Neural cell (in vitro differentiated cells): ENCODE measurements at regions not wholly inside any gene's neighbourhood (a gene's known extent, or its start where the extent isn't known, plus 50 kb on each side); places are given as distances from the start of the nearest gene placed in this dataset.

ENCODE experiments used
- H2AFZ ChIP-seq: fragments of 200-600, 300-800 bp; sonication (generic), shearing (Covaris generic); 2 replicates; pipeline ENCODE4 v1.6.0; 2014; ENCODE audit warnings: low read depth, mild to moderate bottlenecking, antibody characterized with exemption, low read length, moderate library complexity
- H3F3A ChIP-seq: fragments of 200-600 bp; shearing (Covaris generic); 2 replicates; pipeline ENCODE4 v1.6.1; 2016; ENCODE audit warnings: mild to moderate bottlenecking, moderate library complexity, mixed read lengths, antibody characterized with exemption, low read length; ENCODE audit not compliant: insufficient read depth, poor library complexity, severe bottlenecking
- H3K27ac ChIP-seq: fragments of 200-600, 300-800 bp; sonication (generic), shearing (Covaris generic); 2 replicates; pipeline ENCODE4 v1.5.1; 2014; ENCODE audit warnings: mild to moderate bottlenecking, low read length, moderate library complexity
- H3K27me3 ChIP-seq: fragments of 300-800, 200-600 bp; sonication (generic), shearing (Covaris generic); 2 replicates; pipeline ENCODE4 v1.6.0; 2014; ENCODE audit warnings: mild to moderate bottlenecking, low read depth, low read length, moderate library complexity; ENCODE audit not compliant: insufficient read depth
- H3K36me3 ChIP-seq: fragments of 300-800, 200-600 bp; sonication (generic), shearing (Covaris generic); 2 replicates; pipeline ENCODE4 v1.5.1; 2014; ENCODE audit warnings: mild to moderate bottlenecking, antibody characterized with exemption, low read length, moderate library complexity; ENCODE audit not compliant: insufficient read depth
- H3K4me2 ChIP-seq: fragments of 300-800, 200-600 bp; sonication (generic), shearing (Covaris generic); 2 replicates; pipeline ENCODE4 v1.6.0; 2014; ENCODE audit warnings: mild to moderate bottlenecking, low read length
- H3K4me3 ChIP-seq: fragments of 300-800, 200-600 bp; sonication (generic), shearing (Covaris generic); 2 replicates; pipeline ENCODE4 v1.5.1; 2014; ENCODE audit warnings: mild to moderate bottlenecking, low read length, moderate library complexity
- H3K79me2 ChIP-seq: fragments of 200-600 bp; shearing (Covaris generic); replicated peaks from 2 replicates; pipeline ENCODE4 v1.6.0; 2014; ENCODE audit warnings: mild to moderate bottlenecking, low read length, moderate library complexity; ENCODE audit not compliant: insufficient read depth
- H3K9ac ChIP-seq: fragments of 300-800, 200-600 bp; sonication (generic), shearing (Covaris generic); 2 replicates; pipeline ENCODE4 v1.6.1; 2016; ENCODE audit warnings: mild to moderate bottlenecking, low read length, mixed read lengths
- H3K9me2 ChIP-seq: fragments of 200-600 bp; shearing (Covaris generic); 2 replicates; pipeline ENCODE4 v1.6.1; 2016; ENCODE audit warnings: mild to moderate bottlenecking, low read length, mixed read lengths; ENCODE audit not compliant: insufficient read depth
- H3K9me3 ChIP-seq: fragments of 200-600, 300-800 bp; sonication (generic), shearing (Covaris generic); 2 replicates; pipeline ENCODE4 v1.6.1; 2016; ENCODE audit warnings: mild to moderate bottlenecking, mixed run types, low read length, moderate library complexity, mixed read lengths
- H4K20me1 ChIP-seq: fragments of 200-600 bp; shearing (Covaris generic); 2 replicates; pipeline ENCODE4 v1.6.1; 2016; ENCODE audit warnings: mild to moderate bottlenecking, mixed run types; ENCODE audit not compliant: insufficient read depth
- EP300 ChIP-seq: fragments of 450-650 bp; conservative IDR thresholded peaks from 2 replicates; pipeline ENCODE4 v1.6.1; 2014; ENCODE audit warnings: antibody characterized with exemption, mild to moderate bottlenecking, moderate library complexity; ENCODE audit not compliant: poor library complexity, severe bottlenecking
- EZH2 ChIP-seq: fragments of 200-600, 300-800 bp; shearing (Covaris generic), sonication (generic); IDR thresholded peaks from 2 replicates; pipeline ENCODE4 v1.6.1; 2014; ENCODE audit warnings: antibody characterized with exemption, low read length, borderline replicate concordance, mild to moderate bottlenecking; ENCODE audit not compliant: insufficient read depth, poor library complexity, severe bottlenecking
- MXI1 ChIP-seq: fragments of 450-650 bp; conservative IDR thresholded peaks from 2 replicates; pipeline ENCODE4 v1.6.1; 2014; ENCODE audit warnings: antibody characterized with exemption, mild to moderate bottlenecking; ENCODE audit not compliant: poor library complexity, severe bottlenecking
- POLR2AphosphoS5 ChIP-seq: IDR thresholded peaks from 2 replicates; pipeline ENCODE4 v1.6.1; 2012
- RAD21 ChIP-seq: fragments of 450-650 bp; conservative IDR thresholded peaks from 2 replicates; pipeline ENCODE4 v1.6.1; 2014; ENCODE audit warnings: antibody characterized with exemption, mild to moderate bottlenecking, moderate library complexity
- SMC3 ChIP-seq: fragments of 450-650 bp; conservative IDR thresholded peaks from 2 replicates; pipeline ENCODE4 v1.6.1; 2014; ENCODE audit warnings: antibody characterized with exemption, mild to moderate bottlenecking, moderate library complexity; ENCODE audit not compliant: poor library complexity
- TAF1 ChIP-seq: IDR thresholded peaks from 2 replicates; pipeline ENCODE4 v1.6.1; 2012; ENCODE audit warnings: low read depth
- TF ChIP-seq, protein P1 (sequence below): fragments of 450-650 bp; IDR thresholded peaks from 2 replicates; pipeline ENCODE4 v1.5.1; 2014; ENCODE audit warnings: antibody characterized with exemption, mild to moderate bottlenecking, moderate library complexity; ENCODE audit not compliant: poor library complexity, severe bottlenecking
- TF ChIP-seq, protein P2 (sequence below): IDR thresholded peaks from 2 replicates; pipeline ENCODE4 v1.6.1; 2012; ENCODE audit warnings: borderline replicate concordance

DNA sequence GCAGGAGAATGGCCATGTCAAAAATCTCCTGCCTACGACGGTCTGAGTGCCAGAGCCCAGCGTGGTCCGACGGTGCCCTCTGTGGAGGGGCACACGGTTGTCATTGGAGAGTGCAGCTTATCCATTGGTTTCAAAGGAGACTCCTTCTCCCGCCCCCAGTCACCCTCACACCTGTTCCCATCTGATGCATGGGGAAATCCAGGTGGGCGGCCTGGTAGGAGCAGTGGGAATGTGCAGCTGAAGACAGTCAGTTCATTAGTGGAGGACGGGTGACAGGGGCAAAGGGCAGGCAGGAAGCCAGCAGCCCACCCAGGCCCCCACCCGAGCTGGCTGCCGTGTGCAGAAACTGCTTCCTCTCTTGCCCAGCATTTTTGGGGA is 162.3 kb downstream of the IRF8 start:
- Histone ChIP-seq H3K79me2 (no peaks in the 10 kb centered on the region), H3K9ac (no peak overlapping the region), H4K20me1 (no peaks in the 10 kb centered on the region), H3K4me3 (no peak overlapping the region), H3K27me3 (no peaks in the 10 kb centered on the region), H2AFZ (no peak overlapping the region), H3F3A (no peaks in the 10 kb centered on the region), H3K4me2 (no peak overlapping the region), H3K9me2 (no peaks in the 10 kb centered on the region), H3K9me3 (no peaks in the 10 kb centered on the region), H3K27ac (no peak overlapping the region), H3K36me3 (no peaks in the 10 kb centered on the region)
- TF ChIP-seq TAF1 (no peak), POLR2AphosphoS5 (no peak), RAD21 (no peak), EZH2 (no peak), SMC3 (no peak), EP300 (no peak), MXI1 (no peak)
- TF ChIP-seq, protein P1, sequence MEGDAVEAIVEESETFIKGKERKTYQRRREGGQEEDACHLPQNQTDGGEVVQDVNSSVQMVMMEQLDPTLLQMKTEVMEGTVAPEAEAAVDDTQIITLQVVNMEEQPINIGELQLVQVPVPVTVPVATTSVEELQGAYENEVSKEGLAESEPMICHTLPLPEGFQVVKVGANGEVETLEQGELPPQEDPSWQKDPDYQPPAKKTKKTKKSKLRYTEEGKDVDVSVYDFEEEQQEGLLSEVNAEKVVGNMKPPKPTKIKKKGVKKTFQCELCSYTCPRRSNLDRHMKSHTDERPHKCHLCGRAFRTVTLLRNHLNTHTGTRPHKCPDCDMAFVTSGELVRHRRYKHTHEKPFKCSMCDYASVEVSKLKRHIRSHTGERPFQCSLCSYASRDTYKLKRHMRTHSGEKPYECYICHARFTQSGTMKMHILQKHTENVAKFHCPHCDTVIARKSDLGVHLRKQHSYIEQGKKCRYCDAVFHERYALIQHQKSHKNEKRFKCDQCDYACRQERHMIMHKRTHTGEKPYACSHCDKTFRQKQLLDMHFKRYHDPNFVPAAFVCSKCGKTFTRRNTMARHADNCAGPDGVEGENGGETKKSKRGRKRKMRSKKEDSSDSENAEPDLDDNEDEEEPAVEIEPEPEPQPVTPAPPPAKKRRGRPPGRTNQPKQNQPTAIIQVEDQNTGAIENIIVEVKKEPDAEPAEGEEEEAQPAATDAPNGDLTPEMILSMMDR: no peak
- TF ChIP-seq, protein P2, sequence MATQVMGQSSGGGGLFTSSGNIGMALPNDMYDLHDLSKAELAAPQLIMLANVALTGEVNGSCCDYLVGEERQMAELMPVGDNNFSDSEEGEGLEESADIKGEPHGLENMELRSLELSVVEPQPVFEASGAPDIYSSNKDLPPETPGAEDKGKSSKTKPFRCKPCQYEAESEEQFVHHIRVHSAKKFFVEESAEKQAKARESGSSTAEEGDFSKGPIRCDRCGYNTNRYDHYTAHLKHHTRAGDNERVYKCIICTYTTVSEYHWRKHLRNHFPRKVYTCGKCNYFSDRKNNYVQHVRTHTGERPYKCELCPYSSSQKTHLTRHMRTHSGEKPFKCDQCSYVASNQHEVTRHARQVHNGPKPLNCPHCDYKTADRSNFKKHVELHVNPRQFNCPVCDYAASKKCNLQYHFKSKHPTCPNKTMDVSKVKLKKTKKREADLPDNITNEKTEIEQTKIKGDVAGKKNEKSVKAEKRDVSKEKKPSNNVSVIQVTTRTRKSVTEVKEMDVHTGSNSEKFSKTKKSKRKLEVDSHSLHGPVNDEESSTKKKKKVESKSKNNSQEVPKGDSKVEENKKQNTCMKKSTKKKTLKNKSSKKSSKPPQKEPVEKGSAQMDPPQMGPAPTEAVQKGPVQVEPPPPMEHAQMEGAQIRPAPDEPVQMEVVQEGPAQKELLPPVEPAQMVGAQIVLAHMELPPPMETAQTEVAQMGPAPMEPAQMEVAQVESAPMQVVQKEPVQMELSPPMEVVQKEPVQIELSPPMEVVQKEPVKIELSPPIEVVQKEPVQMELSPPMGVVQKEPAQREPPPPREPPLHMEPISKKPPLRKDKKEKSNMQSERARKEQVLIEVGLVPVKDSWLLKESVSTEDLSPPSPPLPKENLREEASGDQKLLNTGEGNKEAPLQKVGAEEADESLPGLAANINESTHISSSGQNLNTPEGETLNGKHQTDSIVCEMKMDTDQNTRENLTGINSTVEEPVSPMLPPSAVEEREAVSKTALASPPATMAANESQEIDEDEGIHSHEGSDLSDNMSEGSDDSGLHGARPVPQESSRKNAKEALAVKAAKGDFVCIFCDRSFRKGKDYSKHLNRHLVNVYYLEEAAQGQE: no peak

DNA sequence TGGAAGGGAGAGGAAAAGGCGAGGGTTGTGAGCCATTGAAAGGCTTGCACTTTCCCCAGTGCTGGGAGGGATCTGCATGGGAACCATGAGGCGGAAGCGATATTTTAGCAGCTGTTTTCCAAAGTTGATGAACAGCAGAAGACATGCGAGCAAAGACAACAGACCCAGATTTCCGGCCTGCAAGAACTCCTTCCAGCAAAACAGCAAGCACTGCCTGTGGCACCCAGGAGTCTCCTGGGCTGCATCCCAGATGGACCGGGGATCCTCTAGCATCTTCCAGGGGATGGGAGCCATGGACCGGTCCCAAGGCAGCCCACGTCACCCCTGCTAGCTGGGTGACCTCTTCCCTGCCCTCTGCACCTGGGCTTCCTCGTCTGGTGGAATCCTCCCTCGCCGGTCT is 162.8 kb downstream of the IRF8 start:
- H3K9ac ChIP-seq: no peak overlapping the region
- TF ChIP-seq EZH2 (no peak), SMC3 (no peak), TAF1 (no peak), POLR2AphosphoS5 (no peak), MXI1 (no peak), EP300 (no peak), RAD21 (no peak)
- TF ChIP-seq, protein P2: no peak
- TF ChIP-seq, protein P1: no peak
- H3K79me2 ChIP-seq: no peaks in the 10 kb centered on the region
- H3K4me2 ChIP-seq: no peak overlapping the region
- H3K9me3 ChIP-seq: no peaks in the 10 kb centered on the region
- H3K27ac ChIP-seq: no peak overlapping the region
- H3F3A ChIP-seq: no peaks in the 10 kb centered on the region
- H3K27me3 ChIP-seq: no peaks in the 10 kb centered on the region
- no peaks in the 10 kb centered on the region for H3K36me3 ChIP-seq
- H3K9me2 ChIP-seq: no peaks in the 10 kb centered on the region
- no peak overlapping the region for H2AFZ ChIP-seq
- H4K20me1 ChIP-seq: no peaks in the 10 kb centered on the region
- H3K4me3 ChIP-seq: no peak overlapping the region
